Keratinocyte (primary cell): ENCODE measurements at regions not wholly inside any gene's neighbourhood (a gene's known extent, or its start where the extent isn't known, plus 50 kb on each side); places are given as distances from the start of the nearest gene placed in this dataset.

Experiments
- DNase-seq: peaks from one replicate; pipeline ENCODE4 v3.0.0-alpha.2; 2011; ENCODE audit warnings: low read depth, missing footprints, low spot score
- FAIRE-seq: peaks from 2 replicates; lab custom pipeline; 2011; peaks lifted over from hg19 to GRCh38; lab: Jason Lieb, UNC
- H2AFZ ChIP-seq: 2 replicates; pipeline ENCODE4 v1.6.0; 2012; ENCODE audit warnings: low read length, control low read depth, inconsistent platforms; ENCODE audit not compliant: control insufficient read depth
- H3K27ac ChIP-seq: 2 replicates; pipeline ENCODE4 v1.5.1; 2011; ENCODE audit warnings: low read length; ENCODE audit not compliant: control insufficient read depth, insufficient read depth
- H3K27me3 ChIP-seq: 3 replicates; pipeline ENCODE4 v1.6.0; 2011; ENCODE audit warnings: low read length; ENCODE audit not compliant: control insufficient read depth, insufficient read depth; ENCODE audit errors: extremely low read depth
- H3K36me3 ChIP-seq, 2 experiments: 2 replicates in 1 of 2; 3 replicates in 1 of 2; pipeline ENCODE4 v1.5.1; 2011; ENCODE audit warnings: low read length in 2 of 2, mild to moderate bottlenecking in 1 of 2; ENCODE audit not compliant: control insufficient read depth in 2 of 2, insufficient read depth in 2 of 2; ENCODE audit errors: extremely low read depth in 1 of 2
- H3K4me1 ChIP-seq: 3 replicates; pipeline ENCODE4 v1.5.1; 2011; ENCODE audit warnings: low read length; ENCODE audit not compliant: control insufficient read depth, insufficient read depth; ENCODE audit errors: extremely low read depth
- H3K4me2 ChIP-seq: 3 replicates; pipeline ENCODE4 v1.6.0; 2011; ENCODE audit warnings: low read depth, low read length; ENCODE audit not compliant: control insufficient read depth, insufficient read depth; ENCODE audit errors: extremely low read depth
- H3K4me3 ChIP-seq, 3 experiments: fragments of 200-600 bp in 1 of 3; sonication (generic) in 1 of 3; 2 replicates in 2 of 3; 3 replicates in 1 of 3; pipeline ENCODE4 v1.5.1; 2011 to 2016; ENCODE audit warnings: low read length in 3 of 3, mild to moderate bottlenecking in 3 of 3, control low read depth in 2 of 3, inconsistent platforms in 1 of 3, low read depth in 1 of 3, mixed read lengths in 1 of 3, mixed run types in 1 of 3, moderate library complexity in 1 of 3; ENCODE audit not compliant: control insufficient read depth in 2 of 3, insufficient read depth in 2 of 3; ENCODE audit errors: extremely low read depth in 1 of 3
- H3K79me2 ChIP-seq: 2 replicates; pipeline ENCODE4 v1.6.0; 2012; ENCODE audit warnings: low read length; ENCODE audit not compliant: control insufficient read depth, insufficient read depth
- H3K9ac ChIP-seq: 3 replicates; pipeline ENCODE4 v1.6.0; 2011; ENCODE audit warnings: low read length; ENCODE audit not compliant: control insufficient read depth, insufficient read depth; ENCODE audit errors: extremely low read depth
- H3K9me1 ChIP-seq: 3 replicates; pipeline ENCODE4 v1.6.0; 2011; ENCODE audit warnings: low read length; ENCODE audit not compliant: control insufficient read depth, insufficient read depth; ENCODE audit errors: extremely low read depth
- H3K9me3 ChIP-seq: 2 replicates; pipeline ENCODE4 v1.5.1; 2012; ENCODE audit warnings: low read depth, low read length; ENCODE audit not compliant: control insufficient read depth
- H4K20me1 ChIP-seq: 3 replicates; pipeline ENCODE4 v1.6.0; 2011; ENCODE audit warnings: low read length; ENCODE audit not compliant: control insufficient read depth, insufficient read depth; ENCODE audit errors: extremely low read depth
- CTCF ChIP-seq, 3 experiments: IDR thresholded peaks in 1 of 3; conservative IDR thresholded peaks in 1 of 3; optimal IDR thresholded peaks in 1 of 3; 2 replicates in 2 of 3; 3 replicates in 1 of 3; pipeline versions ENCODE3 to v1.5.1; 2011; ENCODE audit warnings: low read length in 3 of 3, mild to moderate bottlenecking in 3 of 3, moderate library complexity in 2 of 3, control low read depth in 1 of 3, inconsistent platforms in 1 of 3; ENCODE audit not compliant: insufficient read depth in 2 of 3; ENCODE audit errors: extremely low read depth in 1 of 3
- EZH2 ChIP-seq: IDR thresholded peaks from one replicate; pipeline ENCODE4 v1.6.1; 2012; ENCODE audit warnings: inconsistent platforms, mild to moderate bottlenecking, low read length, moderate library complexity
- dilution Hi-C: fragments of 300-500 bp; cut with MboI; formaldehyde crosslinking; loops from one replicate; pipeline ENCODE4 v1.7.0; 2020; ENCODE audit warnings: low sequenced_read_pairs; ENCODE audit not compliant: extremely low pct_ligation_motif_present

GRCh38 chr2:118565786-118566540 is 281.5 kb downstream of the EN1 start:
- Histone ChIP-seq H4K20me1 (no peaks in the 10 kb centered on the region), H3K9me1 (no peaks in the 10 kb centered on the region), H2AFZ (no peak overlapping the region), H3K27ac (no peak overlapping the region), H3K4me2 (no peak overlapping the region), H3K36me3 (no peaks in the 10 kb centered on the region), H3K27me3 (no peaks in the 10 kb centered on the region), H3K4me3 (no peak overlapping the region), H3K9ac (no peak overlapping the region), H3K4me1 (no peaks in the 10 kb centered on the region), H3K79me2 (no peaks in the 10 kb centered on the region), H3K9me3 (no peaks in the 10 kb centered on the region)
- dilution Hi-C loops: no loop called here
- FAIRE-seq (no peak), DNase-seq (no peak)
- TF ChIP-seq CTCF (optimal IDR thresholded peaks at IDR 0.05 in 1 of 3, IDR thresholded peaks at IDR 0.05 in 1 of 3, conservative IDR thresholded peaks at IDR 0.05 in 1 of 3; ENCODE audit: extremely low read depth in 1 of 3, insufficient read depth in 2 of 3, low read length in 3 of 3) (no peak), EZH2 (no peak)

GRCh38 chr2:118565301-118565700 is 282.1 kb downstream of the EN1 start:
- Histone ChIP-seq H3K79me2 (no peaks in the 10 kb centered on the region), H2AFZ (no peak overlapping the region), H4K20me1 (no peaks in the 10 kb centered on the region), H3K9me1 (no peaks in the 10 kb centered on the region), H3K36me3 (no peaks in the 10 kb centered on the region), H3K4me1 (no peaks in the 10 kb centered on the region), H3K27me3 (no peaks in the 10 kb centered on the region), H3K4me3 (no peak overlapping the region), H3K9me3 (no peaks in the 10 kb centered on the region), H3K4me2 (no peak overlapping the region), H3K27ac (no peak overlapping the region), H3K9ac (no peak overlapping the region)
- dilution Hi-C loops: no loop called here
- DNase-seq (no peak), FAIRE-seq (no peak)
- no peak for TF ChIP-seq CTCF (optimal IDR thresholded peaks at IDR 0.05 in 1 of 3, IDR thresholded peaks at IDR 0.05 in 1 of 3, conservative IDR thresholded peaks at IDR 0.05 in 1 of 3; ENCODE audit: extremely low read depth in 1 of 3, insufficient read depth in 2 of 3, low read length in 3 of 3)
- TF ChIP-seq EZH2: no peak
